RWPE1 (cell line): ENCODE measurements at regions not wholly inside any gene's neighbourhood (a gene's known extent, or its start where the extent isn't known, plus 50 kb on each side); places are given as distances from the start of the nearest gene placed in this dataset.
"Not testable (repeated sequence)": the region's sequence is repeated elsewhere in the genome, so short reads cannot be mapped to it uniquely, and the experiment has no call there.

Experiments used
- CTCF ChIA-PET: fragments of 350-600 bp; sonication (Branson Sonifier 250); formaldehyde crosslinking; extraction: SDS; loops from one replicate; lab custom pipeline; 2021; lab: Yijun Ruan, JAX
- POLR2A ChIA-PET: fragments of 400-600 bp; formaldehyde crosslinking; extraction: SDS; loops from one replicate; lab custom pipeline; 2020; ENCODE audit warnings: antibody characterized with exemption; ENCODE audit not compliant: low non-redundant PET; lab: Yijun Ruan, JAX
- DNase-seq: peaks from one replicate; pipeline ENCODE4 v3.0.0; 2012; ENCODE audit warnings: low spot score
- H3K27ac ChIP-seq: fragments of 450-650 bp; 2 replicates; pipeline ENCODE4 v1.5.1; 2017
- TF ChIP-seq, protein P1 (sequence below): fragments of 450-650 bp; conservative IDR thresholded peaks from 2 replicates; pipeline ENCODE4 v1.5.1; 2017; ENCODE audit warnings: low read depth, mild to moderate bottlenecking

DNA sequence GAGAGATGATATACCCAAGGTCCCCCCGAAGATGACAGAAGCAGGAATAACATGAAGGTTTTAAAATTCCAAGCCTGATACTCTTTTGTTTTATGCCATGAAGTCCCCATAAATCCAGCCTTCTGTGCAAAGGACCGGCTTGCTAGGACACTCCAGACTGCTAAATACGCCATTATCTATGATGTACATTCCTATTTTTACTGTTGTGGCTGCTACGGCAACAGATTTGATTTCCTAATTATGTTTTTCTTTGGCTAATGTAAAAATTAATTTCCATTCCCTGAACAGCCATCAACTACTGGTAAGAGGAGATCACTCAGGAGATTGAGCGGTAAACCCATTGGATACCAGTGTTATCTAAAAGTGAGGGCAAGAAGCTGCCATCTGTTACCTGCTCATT is 1090.8 kb downstream of the TYW1 start:
- CTCF ChIA-PET, result no interaction called here
- DNase-seq, result no peak
- no peak overlapping the region for H3K27ac ChIP-seq
- POLR2A ChIA-PET, result no interaction called here
- TF ChIP-seq, protein P1, sequence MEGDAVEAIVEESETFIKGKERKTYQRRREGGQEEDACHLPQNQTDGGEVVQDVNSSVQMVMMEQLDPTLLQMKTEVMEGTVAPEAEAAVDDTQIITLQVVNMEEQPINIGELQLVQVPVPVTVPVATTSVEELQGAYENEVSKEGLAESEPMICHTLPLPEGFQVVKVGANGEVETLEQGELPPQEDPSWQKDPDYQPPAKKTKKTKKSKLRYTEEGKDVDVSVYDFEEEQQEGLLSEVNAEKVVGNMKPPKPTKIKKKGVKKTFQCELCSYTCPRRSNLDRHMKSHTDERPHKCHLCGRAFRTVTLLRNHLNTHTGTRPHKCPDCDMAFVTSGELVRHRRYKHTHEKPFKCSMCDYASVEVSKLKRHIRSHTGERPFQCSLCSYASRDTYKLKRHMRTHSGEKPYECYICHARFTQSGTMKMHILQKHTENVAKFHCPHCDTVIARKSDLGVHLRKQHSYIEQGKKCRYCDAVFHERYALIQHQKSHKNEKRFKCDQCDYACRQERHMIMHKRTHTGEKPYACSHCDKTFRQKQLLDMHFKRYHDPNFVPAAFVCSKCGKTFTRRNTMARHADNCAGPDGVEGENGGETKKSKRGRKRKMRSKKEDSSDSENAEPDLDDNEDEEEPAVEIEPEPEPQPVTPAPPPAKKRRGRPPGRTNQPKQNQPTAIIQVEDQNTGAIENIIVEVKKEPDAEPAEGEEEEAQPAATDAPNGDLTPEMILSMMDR, result no peak

DNA sequence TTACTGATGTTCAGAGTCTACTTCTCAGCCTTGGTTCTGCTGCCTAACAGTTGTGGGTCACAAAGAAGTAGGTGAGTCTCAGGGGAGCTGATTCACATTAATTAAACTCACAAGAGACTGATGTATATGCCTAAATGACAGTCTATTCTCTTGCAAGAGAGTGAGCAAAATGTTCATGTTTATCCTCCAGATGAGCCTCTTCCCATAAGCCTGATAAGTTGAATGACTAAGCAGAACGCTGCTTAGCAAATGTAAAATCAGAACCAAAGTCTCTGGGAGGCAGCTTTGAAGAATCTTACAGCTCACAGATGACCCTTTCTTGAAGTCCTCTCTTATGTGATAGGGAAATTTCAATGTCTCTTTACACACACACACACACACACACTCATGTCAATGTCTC is 1092.2 kb downstream of the TYW1 start:
- TF ChIP-seq, protein P1, result no peak
- POLR2A ChIA-PET, result no interaction called here
- CTCF ChIA-PET, result no interaction called here
- H3K27ac ChIP-seq, result no peak overlapping the region
- DNase-seq, result no peak

DNA sequence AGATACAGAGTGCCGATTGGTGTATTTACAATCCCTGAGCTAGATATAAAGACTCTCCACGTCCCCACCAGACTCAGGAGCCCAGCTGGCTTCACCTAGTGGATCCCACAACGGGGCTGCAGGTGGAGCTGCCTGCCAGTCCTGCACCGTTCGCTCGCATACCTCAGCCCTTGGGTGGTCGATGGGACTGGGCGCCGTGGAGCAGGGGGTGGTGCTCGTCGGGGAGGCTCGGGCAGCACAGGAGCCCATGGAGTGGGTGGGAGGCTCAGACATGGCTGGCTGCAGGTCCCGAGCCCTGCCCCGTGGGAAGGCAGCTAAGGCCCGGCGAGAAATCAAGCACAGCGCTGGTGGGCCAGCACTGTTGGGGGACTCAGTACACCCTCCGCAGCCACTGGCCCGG is 1093.6 kb downstream of the TYW1 start:
- H3K27ac ChIP-seq, DNase-seq, POLR2A ChIA-PET, CTCF ChIA-PET: not testable (repeated sequence)

DNA sequence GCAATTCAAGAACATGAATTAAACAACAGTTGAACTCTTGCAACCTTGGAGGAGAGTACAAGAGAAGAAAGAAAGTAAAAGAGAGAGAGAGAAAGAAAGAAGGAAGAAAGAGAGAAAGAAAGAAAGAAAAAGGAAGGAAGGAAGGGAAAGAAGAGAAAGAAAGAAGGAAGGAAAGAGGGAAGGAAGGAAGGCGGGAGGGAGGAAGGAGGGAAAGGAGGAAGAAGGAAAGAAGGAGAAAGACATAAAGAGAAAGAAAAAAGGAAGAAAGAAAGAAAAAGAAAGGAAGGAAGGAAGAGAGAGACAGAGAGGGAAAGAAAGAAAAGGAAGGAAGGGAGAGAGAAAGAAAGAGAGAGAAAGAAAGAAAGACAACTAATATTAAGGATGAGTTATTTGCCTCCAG is 1106.7 kb downstream of the TYW1 start:
- H3K27ac ChIP-seq, result no peak overlapping the region
- no peak for DNase-seq
- TF ChIP-seq, protein P1, result no peak
- ChIA-PET CTCF (no interaction called here), POLR2A (no interaction called here)

DNA sequence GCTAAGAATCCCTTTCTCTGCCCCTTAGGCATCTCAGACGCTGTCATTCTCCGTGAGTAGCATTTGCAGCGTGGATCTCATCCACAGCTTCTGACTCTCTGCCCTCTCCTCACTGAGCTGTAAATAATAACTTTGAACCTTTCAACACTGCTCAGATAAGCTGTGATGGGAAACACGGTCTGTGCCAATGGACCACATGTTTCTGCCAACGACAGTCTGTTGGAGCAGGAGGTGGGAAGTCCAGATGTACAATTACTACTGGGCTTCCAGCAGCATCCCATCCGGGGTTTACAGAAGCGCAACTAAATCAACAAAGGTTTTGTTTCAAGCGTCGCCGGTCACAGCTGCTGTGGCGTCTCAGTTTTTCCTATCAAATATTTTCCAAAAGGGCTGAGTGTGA is 1110.6 kb downstream of the TYW1 start:
- DNase-seq, result no peak
- no peak overlapping the region for H3K27ac ChIP-seq
- POLR2A ChIA-PET, result no interaction called here
- CTCF ChIA-PET, result interaction anchor here (0.6 to 0.7 kb wide), 2 partner anchors 10 to 21 kb away, joined by 3 read pairs; no protein-coding TSS in a partner anchor
- TF ChIP-seq, protein P1, result no peak

DNA sequence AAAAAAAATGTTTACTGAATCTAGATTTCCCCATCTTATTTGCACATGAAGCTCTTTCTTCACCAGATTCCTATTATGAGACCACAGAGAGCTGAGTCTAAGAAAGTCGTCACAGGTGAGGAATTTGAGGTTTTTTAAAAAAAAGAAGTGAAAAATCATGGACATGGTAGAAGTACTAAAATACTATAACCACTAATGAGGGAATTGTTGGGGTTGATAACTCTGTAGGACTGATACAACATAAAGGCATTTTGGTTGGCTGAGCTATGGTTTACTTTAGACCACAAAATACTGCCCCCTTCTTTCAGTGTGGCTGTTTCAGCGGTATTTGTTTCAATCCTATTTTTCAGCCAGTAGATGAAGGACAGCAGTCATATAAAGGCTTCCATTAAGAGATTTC is 1111.3 kb downstream of the TYW1 start:
- no peak for DNase-seq
- ChIA-PET CTCF (interaction anchor here (0.6 kb wide), 1 partner anchor 9 kb away, joined by 3 read pairs; no protein-coding TSS in a partner anchor), POLR2A (no interaction called here)
- H3K27ac ChIP-seq, result no peak overlapping the region
- TF ChIP-seq, protein P1, result no peak

DNA sequence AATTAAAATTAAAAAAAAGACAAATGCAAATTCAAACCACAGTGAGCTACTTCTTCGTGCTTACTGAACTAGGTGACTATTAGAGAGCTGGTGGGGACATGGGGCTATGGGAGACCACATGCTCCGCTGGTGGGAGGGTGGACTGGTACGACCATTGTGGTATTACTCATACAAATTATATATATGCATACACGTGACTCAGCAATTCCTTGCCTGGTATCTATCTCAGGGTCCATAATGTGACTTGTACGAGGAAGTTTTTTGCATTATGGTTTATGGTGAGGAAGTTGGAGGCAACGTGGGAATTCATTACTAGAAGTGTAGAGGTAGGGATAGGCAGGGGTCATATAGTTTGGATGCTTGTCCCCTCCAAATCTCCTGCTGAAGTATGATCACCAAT is 1112.7 kb downstream of the TYW1 start:
- no peak for DNase-seq
- CTCF ChIA-PET, result no interaction called here
- TF ChIP-seq, protein P1, result no peak
- H3K27ac ChIP-seq, result no peak overlapping the region
- POLR2A ChIA-PET, result no interaction called here
